HEK293 (cell line): ENCODE measurements at regions not wholly inside any gene's neighbourhood (a gene's known extent, or its start where the extent isn't known, plus 50 kb on each side); places are given as distances from the start of the nearest gene placed in this dataset.

Experiments used
- CTCF ChIP-seq: fragments of 450-650 bp; formaldehyde crosslinking; IDR thresholded peaks from 2 replicates; pipeline ENCODE4 v1.5.1; 2016; ENCODE audit warnings: missing biosample characterization, missing genetic modification characterization
- ELK4 ChIP-seq: IDR thresholded peaks from 2 replicates; pipeline ENCODE4 v1.6.1; 2011; ENCODE audit warnings: mild to moderate bottlenecking, low read depth, low read length, borderline replicate concordance
- KLF8 ChIP-seq: fragments of 450-650 bp; formaldehyde crosslinking; IDR thresholded peaks from 2 replicates; pipeline ENCODE4 v1.5.1; 2016; ENCODE audit warnings: missing biosample characterization, missing genetic modification characterization
- MYNN ChIP-seq: fragments of 450-650 bp; formaldehyde crosslinking; IDR thresholded peaks from 2 replicates; pipeline ENCODE4 v1.5.1; 2016; ENCODE audit warnings: missing biosample characterization, missing genetic modification characterization, borderline replicate concordance
- REST ChIP-seq: fragments of 450-650 bp; formaldehyde crosslinking; IDR thresholded peaks from 2 replicates; pipeline ENCODE4 v1.5.1; 2016; ENCODE audit warnings: missing biosample characterization, missing genetic modification characterization
- YY1 ChIP-seq: fragments of 450-650 bp; formaldehyde crosslinking; IDR thresholded peaks from 2 replicates; pipeline ENCODE4 v1.5.1; 2018; ENCODE audit warnings: missing biosample characterization, missing genetic modification characterization
- ZBTB17 ChIP-seq: fragments of 450-650 bp; formaldehyde crosslinking; IDR thresholded peaks from 2 replicates; pipeline ENCODE4 v1.5.1; 2016; ENCODE audit warnings: missing biosample characterization, missing genetic modification characterization
- ZBTB6 ChIP-seq: fragments of 450-650 bp; formaldehyde crosslinking; IDR thresholded peaks from 2 replicates; pipeline ENCODE4 v1.5.1; 2017; ENCODE audit warnings: missing biosample characterization, missing genetic modification characterization
- ZNF138 ChIP-seq: fragments of 450-650 bp; formaldehyde crosslinking; IDR thresholded peaks from 2 replicates; pipeline ENCODE4 v1.5.1; 2016; ENCODE audit warnings: missing biosample characterization, missing genetic modification characterization, borderline replicate concordance
- ZNF280D ChIP-seq: fragments of 450-650 bp; formaldehyde crosslinking; IDR thresholded peaks from 2 replicates; pipeline ENCODE4 v1.5.1; 2016; ENCODE audit warnings: missing biosample characterization, missing genetic modification characterization
- ZNF571 ChIP-seq: fragments of 450-650 bp; formaldehyde crosslinking; IDR thresholded peaks from 2 replicates; pipeline ENCODE4 v1.5.0; 2017; ENCODE audit warnings: missing biosample characterization, missing genetic modification characterization
- ZNF621 ChIP-seq: fragments of 450-650 bp; formaldehyde crosslinking; IDR thresholded peaks from 2 replicates; pipeline ENCODE4 v1.5.1; 2017; ENCODE audit warnings: missing biosample characterization, missing genetic modification characterization
- ZSCAN5A ChIP-seq: fragments of 450-650 bp; formaldehyde crosslinking; IDR thresholded peaks from 2 replicates; pipeline ENCODE4 v1.5.1; 2016; ENCODE audit warnings: missing biosample characterization, missing genetic modification characterization

GRCh38 chrX:5681159-5681558, 547.5 kb downstream of the NLGN4X start:
- no peak for TF ChIP-seq YY1 (tag by site-specific recombination)
- no peak for TF ChIP-seq ZSCAN5A (tag by site-specific recombination)
- no peak for TF ChIP-seq CTCF (tag by site-specific recombination)
- no peak for TF ChIP-seq KLF8 (tag by site-specific recombination)
- TF ChIP-seq ZNF621: no peak
- TF ChIP-seq ZBTB6 (tag by site-specific recombination): no peak
- TF ChIP-seq ZNF280D (tag by site-specific recombination): no peak
- TF ChIP-seq MYNN (tag by site-specific recombination): no peak
- no peak for TF ChIP-seq ELK4
- no peak for TF ChIP-seq ZNF571 (tag by site-specific recombination)
- TF ChIP-seq REST (tag by site-specific recombination): no peak
- no peak for TF ChIP-seq ZBTB17 (tag by site-specific recombination)
- no peak for TF ChIP-seq ZNF138 (tag by site-specific recombination)
